KBM-7 (cell line): ENCODE measurements at regions not wholly inside any gene's neighbourhood (a gene's known extent, or its start where the extent isn't known, plus 50 kb on each side); places are given as distances from the start of the nearest gene placed in this dataset.
A peak's percentile ranks its signal among the peaks of the same experiment; 100 is the strongest.
"Not testable (repeated sequence)": the region's sequence is repeated elsewhere in the genome, so short reads cannot be mapped to it uniquely, and the experiment has no call there.

Experiments used
- DNase-seq: peaks from one replicate; pipeline ENCODE4 v3.0.0-alpha.2; 2015
- in situ Hi-C: fragments of 300-500 bp; cut with MboI; formaldehyde crosslinking; loops from 2 replicates; pipeline ENCODE4 v1.14.3; 2020; ENCODE audit warnings: low sequenced_read_pairs, low pct_unique_long_range_greater_than_20kb, mixed read lengths

- in situ Hi-C loops: no loop called here
- DNase-seq: no peak
These were observed 731.1 kb downstream of the ZWINT start for GRCh38 chr10:55629793-55630490.

GRCh38 chr10:55628260-55628701 lies 732.8 kb downstream of the ZWINT start:
- in situ Hi-C loops: no loop called here
- no peak for DNase-seq

DNA sequence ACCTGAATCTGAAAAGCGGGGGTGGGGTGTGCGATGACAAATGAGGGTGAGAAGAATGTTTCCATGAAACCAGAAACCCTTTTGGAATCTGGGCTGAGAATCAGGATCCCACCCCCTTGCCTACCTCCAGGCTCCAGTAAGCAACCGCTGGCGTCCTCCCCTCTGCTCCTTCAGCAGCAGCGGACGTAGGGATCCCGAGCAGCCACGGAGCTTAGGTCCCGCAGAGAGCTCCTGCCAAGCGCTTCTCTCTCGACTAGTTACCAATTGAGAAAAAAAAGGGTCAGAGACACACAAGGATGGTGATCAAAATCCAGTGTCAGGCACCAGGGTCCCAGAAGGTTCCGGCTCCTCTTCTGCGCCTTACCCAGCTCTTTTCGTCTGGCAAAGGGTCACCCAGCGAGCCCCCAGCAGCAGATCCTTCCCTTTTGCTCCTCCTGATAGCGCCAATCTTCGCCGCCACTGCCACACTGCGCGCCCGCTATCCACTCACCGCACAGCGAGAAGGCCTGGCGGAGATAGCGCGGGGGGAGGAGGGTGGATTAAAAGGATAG lies 733.5 kb downstream of the ZWINT start:
- no peak for DNase-seq
- in situ Hi-C loops: no loop called here

- DNase-seq, in situ Hi-C loops: not testable (repeated sequence)
These were observed 759.2 kb downstream of the ZWINT start for GRCh38 chr10:55601690-55602478.

DNA sequence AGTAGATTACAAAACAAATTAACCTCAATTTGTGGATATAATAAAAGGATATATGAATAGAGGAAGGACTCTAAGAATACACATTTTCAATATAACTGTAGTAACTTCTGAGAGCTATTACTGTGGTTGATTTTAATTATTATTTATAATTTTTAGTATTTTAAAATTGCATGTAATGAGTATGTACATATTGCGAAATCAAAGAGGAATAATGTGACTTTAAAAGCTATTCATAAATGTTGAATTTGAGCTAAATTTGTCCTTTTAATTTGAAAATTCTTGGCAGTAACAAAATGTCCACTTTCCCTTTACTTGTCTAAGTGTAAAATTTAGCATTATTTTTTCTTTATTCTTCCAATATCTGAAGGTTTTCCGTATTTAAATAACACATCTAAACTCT lies 750.6 kb upstream of the PCDH15 start:
- DNase-seq: no peak
- in situ Hi-C loops: no loop called here

- in situ Hi-C loops: no loop called here
- DNase-seq: no peak
These were observed 749.2 kb upstream of the PCDH15 start for GRCh38 chr10:55550236-55550635.

DNA sequence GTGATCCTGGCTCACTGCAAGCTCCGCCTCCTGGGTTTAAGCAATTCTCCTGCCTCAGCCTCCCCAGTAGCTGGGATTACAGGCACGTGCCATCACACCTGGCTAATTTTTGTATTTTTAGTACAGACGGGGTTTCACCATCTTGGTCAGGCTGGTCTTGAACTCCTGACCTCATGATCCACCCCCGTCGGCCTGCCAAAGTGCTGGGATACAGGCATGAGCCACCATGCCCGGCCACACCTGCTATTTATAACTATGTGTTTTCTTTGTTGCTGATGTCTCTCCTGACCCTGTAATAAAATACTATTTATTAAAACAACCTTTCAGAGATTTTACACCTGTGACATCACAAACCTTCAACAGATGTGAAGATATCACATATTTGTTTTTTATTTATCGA lies 736.5 kb upstream of the PCDH15 start:
- DNase-seq, in situ Hi-C loops: not testable (repeated sequence)

GRCh38 chr10:55519264-55519663 lies 718.2 kb upstream of the PCDH15 start:
- DNase-seq: no peak
- in situ Hi-C loops: no loop called here

GRCh38 chr10:55518416-55518815 lies 717.4 kb upstream of the PCDH15 start:
- in situ Hi-C loops: not testable (repeated sequence)

GRCh38 chr10:55509168-55509567 lies 708.1 kb upstream of the PCDH15 start:
- in situ Hi-C loops: no loop called here
- DNase-seq: no peak

More at GRCh38 chr10:55518416-55518815, 717.4 kb upstream of the PCDH15 start:
- DNase-seq: not testable (repeated sequence)

DNA sequence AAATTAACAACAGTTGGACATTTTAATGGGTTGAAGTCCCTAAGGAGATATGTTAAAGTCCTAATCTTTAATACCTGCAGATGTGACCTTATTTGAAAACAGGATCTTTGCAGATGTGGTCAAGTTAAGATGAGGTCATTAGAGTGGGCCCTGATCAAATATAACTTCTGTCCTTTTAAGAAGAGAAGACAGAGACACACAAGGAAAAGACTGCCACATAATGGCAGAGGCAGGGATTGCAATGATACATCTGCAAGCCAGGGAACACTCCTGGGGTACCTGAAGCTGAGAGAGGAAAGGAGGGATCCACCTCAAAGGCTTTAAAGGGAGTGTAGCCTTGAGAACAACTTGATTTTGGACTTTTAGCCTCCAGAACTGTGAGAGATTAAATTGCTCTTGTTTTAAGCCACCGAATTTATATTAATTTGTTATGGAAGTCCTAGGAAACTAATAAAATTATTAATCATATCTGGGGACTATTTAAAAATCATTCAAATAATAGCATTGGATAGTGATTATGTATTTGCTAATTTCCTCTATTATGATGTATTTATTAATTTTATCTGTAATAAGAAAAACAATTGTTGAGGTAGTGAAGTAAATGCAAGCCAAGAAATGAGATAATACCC lies 700.0 kb upstream of the PCDH15 start:
- in situ Hi-C loops: no loop called here

DNA sequence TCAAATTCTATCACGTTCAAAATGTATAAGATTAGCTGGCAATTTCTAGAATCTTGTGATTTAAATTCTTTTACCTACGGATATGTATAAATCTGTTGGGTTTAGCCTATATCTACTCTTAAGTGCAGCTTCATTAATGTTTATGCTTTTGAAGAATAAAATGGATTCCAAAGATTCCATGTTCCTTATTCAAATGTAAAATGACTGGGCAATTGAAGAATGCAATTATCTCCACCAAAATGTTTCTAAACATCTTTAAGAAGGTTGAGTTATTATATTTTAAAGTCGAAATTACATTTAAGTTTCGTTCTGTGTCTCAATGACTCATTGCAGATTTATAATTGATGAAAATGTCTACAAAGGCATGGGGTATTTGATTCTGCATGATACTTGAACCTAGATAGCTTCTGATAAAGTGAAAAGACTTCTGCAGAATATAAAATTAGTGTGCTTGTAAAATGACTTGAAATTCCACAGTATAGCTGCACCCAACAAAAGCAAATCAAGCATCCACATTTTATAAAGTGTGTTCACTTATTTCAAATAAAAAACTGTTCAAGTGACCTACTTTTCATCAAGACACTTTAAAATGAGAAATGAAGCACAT lies 697.0 kb upstream of the PCDH15 start:
- no peak for DNase-seq
- in situ Hi-C loops: no loop called here

More for the DNA sequence above, 700.0 kb upstream of the PCDH15 start:
- peak; percentile 40 for DNase-seq

DNA sequence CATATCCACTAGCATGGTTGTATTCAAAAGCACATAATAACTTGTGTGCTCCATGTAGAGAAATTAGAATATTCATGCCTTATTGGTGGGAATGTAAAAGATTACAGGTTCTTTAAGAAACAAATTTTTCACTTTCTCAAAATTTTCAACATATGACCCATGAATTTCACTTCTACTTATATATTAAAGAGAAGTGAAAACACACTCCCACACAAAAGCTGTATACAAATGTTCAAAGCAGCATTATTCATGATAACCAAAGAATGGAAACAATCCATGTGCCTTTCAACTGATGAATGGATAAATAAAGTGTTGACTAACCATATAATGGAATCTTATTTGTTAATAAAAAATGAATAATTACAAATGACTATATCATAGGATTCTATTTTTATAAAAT lies 694.5 kb upstream of the PCDH15 start:
- DNase-seq: no peak
- in situ Hi-C loops: no loop called here

GRCh38 chr10:55491712-55492111 lies 690.7 kb upstream of the PCDH15 start:
- no peak for DNase-seq
- in situ Hi-C loops: no loop called here

DNA sequence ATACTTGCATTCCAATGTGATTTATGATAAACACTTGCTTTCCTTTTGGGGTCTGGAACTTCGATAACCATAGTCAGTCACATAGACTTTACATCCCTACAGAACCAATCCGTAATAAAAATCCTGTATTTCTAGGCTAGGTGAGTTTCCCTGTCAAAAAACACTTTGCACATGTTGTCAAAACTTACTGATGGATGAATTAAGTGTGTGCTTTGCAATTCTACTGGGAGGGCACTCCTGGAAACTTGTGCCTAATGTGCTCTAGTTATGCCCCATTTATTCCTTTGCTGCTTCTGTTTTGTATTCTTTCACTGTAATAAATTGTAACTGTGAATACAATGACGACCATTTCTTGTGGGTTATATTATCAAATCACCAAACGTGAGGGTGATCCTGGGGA lies 684.8 kb upstream of the PCDH15 start:
- in situ Hi-C loops: no loop called here
- DNase-seq: no peak

DNA sequence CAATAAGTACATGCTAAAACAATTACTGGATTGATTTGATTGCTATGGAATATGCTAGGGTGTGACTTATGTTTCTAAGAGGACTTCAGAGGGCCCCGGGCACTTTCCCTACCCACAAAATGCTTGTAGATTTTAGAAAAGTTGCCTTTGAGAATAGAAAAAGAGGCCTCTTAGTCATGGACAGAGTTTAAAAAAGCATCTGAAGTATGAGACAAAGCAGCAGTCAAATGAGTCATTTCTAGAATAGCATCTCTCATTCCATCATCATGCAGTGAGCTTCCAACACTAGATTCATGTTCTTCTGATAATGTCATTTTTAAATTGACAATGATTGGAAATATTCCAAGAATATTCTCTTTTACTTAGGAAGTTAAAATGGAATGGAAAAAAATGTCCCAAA lies 675.1 kb upstream of the PCDH15 start:
- DNase-seq: no peak
- in situ Hi-C loops: no loop called here

DNA sequence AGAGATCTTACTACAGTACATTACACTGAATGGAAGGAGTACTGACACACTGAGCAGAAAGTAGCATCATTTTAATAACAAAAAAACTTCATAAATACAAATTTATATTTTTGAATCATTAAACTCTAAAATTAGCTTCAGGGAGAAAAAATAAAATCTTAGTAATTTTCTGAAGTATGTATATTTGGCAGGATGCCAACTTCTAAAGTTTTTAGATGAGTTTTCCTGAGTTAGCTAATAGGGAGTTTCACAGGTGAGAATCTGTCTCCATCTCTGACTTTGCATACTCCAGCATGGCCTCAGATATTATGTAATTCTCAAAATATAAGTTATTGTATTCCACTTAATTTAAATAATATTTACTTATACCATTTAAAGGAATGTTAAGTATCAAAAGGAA lies 673.2 kb upstream of the PCDH15 start:
- no peak for DNase-seq
- in situ Hi-C loops: no loop called here

- in situ Hi-C loops: no loop called here
- no peak for DNase-seq
These were observed 669.8 kb upstream of the PCDH15 start for GRCh38 chr10:55470840-55471239.

DNA sequence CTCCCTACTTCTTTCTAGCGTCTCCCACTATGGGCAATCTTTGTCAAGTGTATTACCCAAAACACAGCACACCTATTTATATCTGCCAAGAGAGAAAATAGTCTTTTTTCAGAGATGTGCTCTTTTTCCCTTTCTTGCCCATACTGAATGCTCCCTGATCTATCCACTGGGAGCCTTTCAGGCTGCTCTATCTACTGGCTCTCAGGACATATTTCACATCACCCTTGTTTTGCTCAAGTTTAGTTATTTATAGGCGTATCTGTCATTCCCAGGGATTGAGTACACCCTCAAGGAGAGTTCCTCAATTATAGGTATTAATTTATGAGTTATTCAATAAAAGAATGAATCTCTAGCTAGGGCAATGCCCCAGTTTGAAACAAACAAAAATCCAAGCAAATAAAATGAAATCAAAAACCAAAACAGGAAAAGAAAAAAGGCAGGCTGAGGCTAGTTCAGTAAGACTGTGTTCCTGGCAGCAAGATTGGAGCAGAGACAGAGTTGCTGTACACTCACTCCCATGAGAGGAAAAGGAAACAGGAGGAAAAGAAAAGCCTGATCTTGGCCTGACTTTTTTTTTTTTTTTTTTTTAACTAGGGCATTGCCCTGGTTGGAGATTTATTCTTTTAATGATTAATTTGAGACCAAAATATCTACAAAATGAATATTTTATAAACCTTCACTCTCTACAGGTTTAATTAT lies 665.9 kb upstream of the PCDH15 start:
- no peak for DNase-seq
- in situ Hi-C loops: no loop called here
